Stimulated activated naive CD8-positive, alpha-beta T cell treated with anti-CD3 and anti-CD28 coated beads, Interleukin-15, amount 100 ng/mL, for 72 hours (primary cell): ENCODE measurements at regions not wholly inside any gene's neighbourhood (a gene's known extent, or its start where the extent isn't known, plus 50 kb on each side); places are given as distances from the start of the nearest gene placed in this dataset.
"Not testable (repeated sequence)": the region's sequence is repeated elsewhere in the genome, so short reads cannot be mapped to it uniquely, and the experiment has no call there.

ENCODE experiments used
- ATAC-seq: fragments of 150-1000 bp; cut with Tn5 transposase; 2 replicates; pipeline ENCODE4 v1.10.0; 2021; ENCODE audit warnings: mild to moderate bottlenecking, moderate library complexity
- DNase-seq, 2 donors: peaks; one replicate each; pipeline ENCODE4 v3.0.0; 2021 to 2022
- H3K27ac Mint-ChIP-seq, 2 donors: one replicate each; pipeline ENCODE4 v1.8.0; 2022; ENCODE audit warnings: mild to moderate bottlenecking in 2 of 2, mixed read lengths in 2 of 2, moderate library complexity in 2 of 2
- H3K27me3 Mint-ChIP-seq: one replicate; pipeline ENCODE4 v1.8.0; 2022; ENCODE audit warnings: mixed read lengths
- H3K4me1 Mint-ChIP-seq: one replicate; pipeline ENCODE4 v1.8.0; 2022; ENCODE audit warnings: mild to moderate bottlenecking, mixed read lengths
- H3K4me3 Mint-ChIP-seq, 2 donors: one replicate each; pipeline ENCODE4 v1.8.0; 2022; ENCODE audit warnings: mild to moderate bottlenecking in 2 of 2, mixed read lengths in 2 of 2, moderate library complexity in 1 of 2
- H3K9me3 Mint-ChIP-seq, 2 donors: one replicate each; pipeline ENCODE4 v1.8.0; 2022; ENCODE audit warnings: mixed read lengths in 2 of 2

DNA sequence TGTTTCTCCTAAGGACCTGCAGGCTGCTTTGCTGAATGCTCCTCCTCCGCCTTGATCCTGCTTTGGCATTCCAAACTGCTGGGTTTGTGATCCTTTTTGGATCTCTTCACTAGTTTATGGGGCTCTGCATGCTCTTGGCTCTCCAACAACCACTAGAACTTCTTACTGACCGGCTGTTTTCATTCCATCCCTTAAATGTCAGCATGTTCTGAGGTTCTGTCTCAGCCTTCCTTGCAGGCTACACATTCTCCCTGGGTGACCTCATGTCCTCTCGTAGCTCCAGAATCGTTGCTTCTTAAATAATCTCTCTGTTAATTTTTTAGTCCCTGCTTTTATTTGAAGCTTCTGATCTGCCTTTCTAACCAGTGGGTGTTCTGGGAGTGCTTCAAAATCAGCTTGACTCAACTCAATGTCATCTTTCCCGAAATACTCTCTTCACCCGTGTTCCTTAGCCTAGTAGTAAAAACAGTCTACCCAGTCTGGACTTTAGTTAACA lies 119.0 kb upstream of the HS3ST2 start:
- no peak overlapping the region for H3K27ac Mint-ChIP-seq
- no peaks in the 10 kb centered on the region for H3K4me1 Mint-ChIP-seq
- no peak overlapping the region for H3K4me3 Mint-ChIP-seq
- ATAC-seq (no peak), DNase-seq (no peak)
- H3K27me3 Mint-ChIP-seq = peaks cover 7% of the 10 kb centered on the region
- H3K9me3 Mint-ChIP-seq = no peaks in the 10 kb centered on the region

GRCh38 chr16:22695773-22696172 lies 118.2 kb upstream of the HS3ST2 start:
- peaks cover 11% of the 10 kb centered on the region for H3K27me3 Mint-ChIP-seq
- H3K4me3 Mint-ChIP-seq, DNase-seq, ATAC-seq, H3K9me3 Mint-ChIP-seq, H3K4me1 Mint-ChIP-seq, H3K27ac Mint-ChIP-seq: not testable (repeated sequence)

DNA sequence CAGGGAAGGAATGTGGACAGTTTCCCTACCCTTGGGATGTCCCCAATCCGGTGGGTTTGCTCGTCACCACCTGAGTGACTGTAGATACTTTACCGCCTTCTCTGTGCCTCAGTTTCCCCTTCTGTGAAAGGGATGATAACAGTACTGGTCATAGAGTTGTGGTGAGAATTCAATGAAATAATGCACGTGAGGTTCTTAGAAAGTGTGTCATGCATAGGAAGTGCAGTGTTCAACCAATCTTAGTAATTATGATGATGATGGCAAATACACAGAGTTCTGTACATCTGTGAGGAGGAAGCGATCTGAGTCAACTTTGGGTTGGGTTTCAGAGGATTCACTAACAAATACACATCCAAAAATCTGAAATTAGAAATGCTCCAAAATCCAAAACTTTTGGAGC lies 114.6 kb upstream of the HS3ST2 start:
- Mint-ChIP-seq H3K27me3 (peaks cover 26% of the 10 kb centered on the region), H3K4me1 (no peaks in the 10 kb centered on the region), H3K9me3 (peaks cover 0 to 9% of the 10 kb centered on the region in 2 donors), H3K4me3 (no peak overlapping the region), H3K27ac (no peak overlapping the region)
- DNase-seq = no peak
- ATAC-seq = no peak

DNA sequence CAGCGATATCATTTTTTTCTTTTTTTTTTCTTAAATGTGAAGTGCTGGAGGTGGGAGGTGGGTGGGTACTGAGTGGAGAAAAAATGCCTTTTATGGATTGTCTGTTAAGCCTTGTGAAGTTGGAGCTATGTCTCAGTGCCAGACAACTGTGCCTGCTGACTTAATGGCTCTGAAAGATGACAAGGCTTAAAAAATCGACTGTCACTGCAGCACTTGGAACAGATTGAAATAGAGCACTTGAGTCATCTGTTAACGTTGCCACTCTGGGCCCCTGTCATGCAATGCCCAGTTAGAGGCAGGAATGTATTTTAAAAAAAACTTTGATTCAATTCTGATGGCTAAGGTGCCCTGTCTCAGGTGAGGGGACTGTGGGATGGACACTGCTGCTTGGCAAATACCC lies 108.2 kb upstream of the HS3ST2 start:
- no peak overlapping the region for H3K27ac Mint-ChIP-seq
- ATAC-seq = no peak
- no peak for DNase-seq
- no peaks in the 10 kb centered on the region for H3K4me1 Mint-ChIP-seq
- peaks cover 1 to 8% of the 10 kb centered on the region in 2 donors for H3K9me3 Mint-ChIP-seq
- H3K4me3 Mint-ChIP-seq = no peak overlapping the region
- H3K27me3 Mint-ChIP-seq = peaks cover 21% of the 10 kb centered on the region

- peaks cover 22 to 31% of the 10 kb centered on the region in 2 donors for H3K9me3 Mint-ChIP-seq
- H3K4me1 Mint-ChIP-seq = no peaks in the 10 kb centered on the region
- H3K4me3 Mint-ChIP-seq = no peak overlapping the region
- H3K27me3 Mint-ChIP-seq = peaks cover 8% of the 10 kb centered on the region
- ATAC-seq (no peak), DNase-seq (no peak)
- H3K27ac Mint-ChIP-seq = no peak overlapping the region
Measured at GRCh38 chr16:22710326-22710725, 103.6 kb upstream of the HS3ST2 start.

DNA sequence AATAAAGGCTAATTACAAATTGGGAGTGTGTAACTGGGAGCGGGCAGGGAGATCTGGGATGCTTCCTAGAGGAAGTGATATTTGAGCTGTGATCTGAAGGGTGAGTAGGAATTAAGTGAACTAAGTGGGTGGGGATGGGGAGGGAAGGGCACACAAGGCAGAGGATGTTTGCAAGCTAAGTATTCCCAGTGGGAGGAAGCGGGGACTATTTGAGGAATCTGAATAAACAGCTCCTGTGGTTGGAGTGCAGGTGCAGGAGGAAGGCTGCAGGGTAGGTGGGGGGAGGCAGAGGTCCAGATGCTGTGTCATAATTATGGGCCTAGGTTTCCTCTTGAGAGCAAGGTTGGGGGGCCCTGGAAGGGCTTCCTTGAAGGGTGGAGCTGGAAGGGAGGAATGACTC lies 102.1 kb upstream of the HS3ST2 start:
- no peak for ATAC-seq
- Mint-ChIP-seq H3K9me3 (peaks cover 22 to 31% of the 10 kb centered on the region in 2 donors), H3K4me3 (no peak overlapping the region), H3K27me3 (peaks cover 8% of the 10 kb centered on the region), H3K4me1 (no peaks in the 10 kb centered on the region), H3K27ac (peak overlapping the region in 1 of 2 donors; percentile 61)
- DNase-seq = no peak

- Mint-ChIP-seq H3K4me1 (no peaks in the 10 kb centered on the region), H3K27me3 (peaks cover 8% of the 10 kb centered on the region), H3K4me3 (no peak overlapping the region), H3K9me3 (peaks cover 22 to 31% of the 10 kb centered on the region in 2 donors), H3K27ac (no peak overlapping the region)
- ATAC-seq (no peak), DNase-seq (no peak)
Measured at GRCh38 chr16:22712471-22712870, 101.5 kb upstream of the HS3ST2 start.

- H3K27ac Mint-ChIP-seq, DNase-seq: not testable (repeated sequence)
Measured at GRCh38 chr16:22718598-22718997, 95.4 kb upstream of the HS3ST2 start.

DNA sequence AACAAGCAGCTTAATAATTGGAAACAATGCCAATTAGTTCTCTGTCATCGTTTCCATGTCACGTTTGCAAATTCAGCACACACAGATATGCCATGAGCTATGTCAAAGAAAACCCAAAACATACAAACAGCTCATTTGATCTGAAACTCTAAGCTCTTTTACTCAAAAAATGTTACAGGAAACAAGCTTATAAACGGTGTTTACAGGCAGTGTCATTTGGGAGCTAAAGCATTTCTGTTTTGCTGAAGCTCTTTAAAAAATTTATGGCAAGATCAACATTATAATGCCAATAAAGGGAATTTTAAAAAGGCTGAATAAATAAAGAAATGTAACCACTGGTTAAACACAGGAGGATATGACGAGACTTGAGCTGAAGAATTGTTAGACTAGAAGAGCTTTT lies 94.0 kb upstream of the HS3ST2 start:
- no peak for ATAC-seq
- DNase-seq = no peak
- Mint-ChIP-seq H3K4me1 (no peaks in the 10 kb centered on the region), H3K27ac (no peak overlapping the region), H3K27me3 (no peaks in the 10 kb centered on the region), H3K4me3 (no peak overlapping the region), H3K9me3 (peaks cover 0 to 2% of the 10 kb centered on the region in 2 donors)

More at GRCh38 chr16:22718598-22718997, 95.4 kb upstream of the HS3ST2 start:
- H3K9me3 Mint-ChIP-seq, H3K4me3 Mint-ChIP-seq, H3K27me3 Mint-ChIP-seq, ATAC-seq, H3K4me1 Mint-ChIP-seq: not testable (repeated sequence)

- no peak for ATAC-seq
- H3K4me1 Mint-ChIP-seq = no peaks in the 10 kb centered on the region
- no peak overlapping the region for H3K27ac Mint-ChIP-seq
- H3K4me3 Mint-ChIP-seq = no peak overlapping the region
- DNase-seq = no peak
- H3K9me3 Mint-ChIP-seq = no peaks in the 10 kb centered on the region
- H3K27me3 Mint-ChIP-seq = no peaks in the 10 kb centered on the region
Measured at GRCh38 chr16:22721511-22722100, 92.4 kb upstream of the HS3ST2 start.

- not testable (repeated sequence) for ATAC-seq, H3K9me3 Mint-ChIP-seq, DNase-seq, H3K27me3 Mint-ChIP-seq, H3K4me1 Mint-ChIP-seq, H3K4me3 Mint-ChIP-seq, H3K27ac Mint-ChIP-seq
Measured at GRCh38 chr16:22722551-22723541, 91.1 kb upstream of the HS3ST2 start.

DNA sequence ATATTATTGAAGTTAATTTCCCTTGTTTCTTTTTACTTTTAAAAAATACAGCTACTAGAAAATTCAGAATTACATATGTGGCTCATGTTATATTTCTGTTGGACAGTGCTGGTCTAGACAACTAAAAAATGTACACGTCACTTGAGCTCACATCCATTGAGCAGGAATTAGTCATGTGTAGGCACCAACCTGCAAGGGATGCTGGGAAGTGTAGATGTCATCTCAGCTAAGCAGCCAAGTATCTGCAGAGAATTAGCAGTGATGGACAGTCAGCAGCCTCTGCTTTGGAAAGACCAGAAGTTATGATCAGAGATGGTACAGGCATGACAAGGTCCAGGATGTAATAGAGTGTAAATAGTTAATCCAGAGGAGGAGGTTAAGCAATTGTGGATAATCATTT lies 87.1 kb upstream of the HS3ST2 start:
- no peaks in the 10 kb centered on the region for H3K9me3 Mint-ChIP-seq
- H3K27me3 Mint-ChIP-seq = peaks cover 13% of the 10 kb centered on the region
- ATAC-seq = no peak
- no peaks in the 10 kb centered on the region for H3K4me1 Mint-ChIP-seq
- DNase-seq = no peak
- no peak overlapping the region for H3K4me3 Mint-ChIP-seq
- H3K27ac Mint-ChIP-seq = no peak overlapping the region

DNA sequence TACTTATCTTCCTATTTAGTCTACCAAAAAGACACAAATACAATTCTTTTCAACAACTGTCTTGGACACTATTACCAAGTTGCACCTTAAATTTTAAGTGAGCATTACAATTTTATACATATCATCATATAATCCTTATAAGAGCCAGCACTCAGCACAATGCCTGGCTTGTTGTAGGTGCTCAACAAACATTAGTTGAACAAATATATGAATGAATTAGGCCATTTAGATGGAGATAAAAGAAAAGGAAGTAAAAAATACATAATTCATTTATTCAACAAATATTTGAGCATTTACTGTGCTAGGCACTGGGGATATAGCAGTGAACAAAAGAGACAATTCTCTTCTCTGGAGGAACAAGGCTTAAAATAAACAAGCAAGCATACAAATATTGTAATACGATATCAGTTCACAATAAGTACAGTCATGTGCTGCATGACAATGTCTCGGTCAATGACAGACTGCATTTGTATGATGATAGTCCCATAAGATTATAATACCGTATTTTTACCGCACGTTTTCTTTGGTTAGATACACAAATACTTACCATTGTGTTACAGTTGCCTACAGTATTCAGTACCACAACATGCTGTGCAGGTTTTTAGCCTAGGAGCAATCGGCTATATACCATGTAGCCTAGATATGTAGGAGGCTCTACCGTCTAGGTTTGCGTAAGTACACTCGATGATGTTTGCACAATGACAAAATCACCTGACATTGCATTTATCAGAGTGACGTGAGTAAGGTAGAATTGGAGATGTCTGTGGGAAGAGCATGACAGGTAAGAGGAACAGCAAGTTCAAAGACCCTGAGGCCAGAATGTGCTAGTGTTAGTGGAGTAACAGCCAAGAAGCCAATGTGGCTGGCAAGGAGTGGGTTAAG lies 86.4 kb upstream of the HS3ST2 start:
- DNase-seq (no peak), ATAC-seq (no peak)
- no peaks in the 10 kb centered on the region for H3K9me3 Mint-ChIP-seq
- H3K4me3 Mint-ChIP-seq = no peak overlapping the region
- peak overlapping the region in 1 of 2 donors; percentile 13 for H3K27ac Mint-ChIP-seq
- H3K27me3 Mint-ChIP-seq = peaks cover 14% of the 10 kb centered on the region
- H3K4me1 Mint-ChIP-seq = no peaks in the 10 kb centered on the region

DNA sequence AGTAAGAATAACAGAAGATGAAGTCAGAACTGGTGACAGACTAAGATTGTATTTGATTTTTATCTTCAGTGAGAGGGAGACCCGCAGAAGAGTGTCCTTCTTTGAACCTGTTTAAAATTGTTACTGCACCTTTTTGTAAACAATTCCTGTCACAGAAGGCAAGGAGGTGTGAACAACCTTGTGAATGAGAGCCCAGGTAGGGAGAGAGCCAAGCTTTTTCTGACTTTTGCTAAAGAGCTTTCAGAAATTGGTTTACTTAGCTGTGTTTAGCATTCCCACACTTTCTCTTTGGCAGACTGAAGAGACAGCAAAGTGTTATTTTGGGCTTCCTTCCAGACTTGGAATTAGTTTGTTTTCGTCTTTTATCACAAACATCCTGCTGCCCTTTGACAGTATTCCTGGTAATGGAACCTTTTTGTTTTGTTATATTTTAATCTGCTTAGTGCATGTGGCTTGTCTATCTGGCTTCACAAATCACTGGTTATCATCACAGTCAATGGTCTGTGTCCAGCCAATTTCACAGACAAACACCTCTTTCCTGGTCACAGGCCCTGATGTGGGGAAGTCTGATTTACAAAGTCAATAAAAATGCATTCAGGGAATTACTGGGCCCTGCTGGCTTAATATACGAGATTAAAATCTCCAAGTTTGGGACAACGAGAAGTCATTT lies 85.7 kb upstream of the HS3ST2 start:
- no peaks in the 10 kb centered on the region for H3K9me3 Mint-ChIP-seq
- no peaks in the 10 kb centered on the region for H3K4me1 Mint-ChIP-seq
- H3K27ac Mint-ChIP-seq = no peak overlapping the region
- DNase-seq (no peak), ATAC-seq (no peak)
- H3K27me3 Mint-ChIP-seq = peaks cover 22% of the 10 kb centered on the region
- H3K4me3 Mint-ChIP-seq = no peak overlapping the region

DNA sequence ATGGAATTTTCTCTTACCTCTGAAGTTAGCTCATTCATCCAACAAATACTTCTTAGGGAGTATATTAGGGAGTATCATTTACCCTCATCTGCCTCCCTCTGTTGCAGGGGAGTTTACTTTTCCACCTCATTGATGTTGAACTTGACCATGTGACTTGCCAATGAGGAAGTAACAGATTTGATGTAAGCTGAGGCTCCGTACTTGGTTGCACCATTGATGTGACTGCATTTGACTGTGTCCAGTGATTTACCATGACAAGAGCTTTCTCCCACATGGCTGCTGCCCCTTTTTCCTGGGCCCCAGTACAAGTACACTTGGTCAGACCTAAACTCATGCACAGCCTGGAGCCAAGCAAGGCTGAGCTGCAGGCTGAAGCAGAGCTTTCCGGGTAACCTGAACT lies 81.6 kb upstream of the HS3ST2 start:
- no peak overlapping the region for H3K27ac Mint-ChIP-seq
- no peaks in the 10 kb centered on the region for H3K4me1 Mint-ChIP-seq
- peaks cover 23% of the 10 kb centered on the region for H3K27me3 Mint-ChIP-seq
- H3K9me3 Mint-ChIP-seq = no peaks in the 10 kb centered on the region
- ATAC-seq (no peak), DNase-seq (no peak)
- no peak overlapping the region for H3K4me3 Mint-ChIP-seq
